Fibroblast of gingiva (primary cell): ENCODE measurements at regions not wholly inside any gene's neighbourhood (a gene's known extent, or its start where the extent isn't known, plus 50 kb on each side); places are given as distances from the start of the nearest gene placed in this dataset.
"Not testable (repeated sequence)": the region's sequence is repeated elsewhere in the genome, so short reads cannot be mapped to it uniquely, and the experiment has no call there.

ENCODE experiments used
- DNase-seq: peaks from one replicate; pipeline ENCODE4 v3.0.0-alpha.2; 2011; ENCODE audit warnings: low read depth

DNA sequence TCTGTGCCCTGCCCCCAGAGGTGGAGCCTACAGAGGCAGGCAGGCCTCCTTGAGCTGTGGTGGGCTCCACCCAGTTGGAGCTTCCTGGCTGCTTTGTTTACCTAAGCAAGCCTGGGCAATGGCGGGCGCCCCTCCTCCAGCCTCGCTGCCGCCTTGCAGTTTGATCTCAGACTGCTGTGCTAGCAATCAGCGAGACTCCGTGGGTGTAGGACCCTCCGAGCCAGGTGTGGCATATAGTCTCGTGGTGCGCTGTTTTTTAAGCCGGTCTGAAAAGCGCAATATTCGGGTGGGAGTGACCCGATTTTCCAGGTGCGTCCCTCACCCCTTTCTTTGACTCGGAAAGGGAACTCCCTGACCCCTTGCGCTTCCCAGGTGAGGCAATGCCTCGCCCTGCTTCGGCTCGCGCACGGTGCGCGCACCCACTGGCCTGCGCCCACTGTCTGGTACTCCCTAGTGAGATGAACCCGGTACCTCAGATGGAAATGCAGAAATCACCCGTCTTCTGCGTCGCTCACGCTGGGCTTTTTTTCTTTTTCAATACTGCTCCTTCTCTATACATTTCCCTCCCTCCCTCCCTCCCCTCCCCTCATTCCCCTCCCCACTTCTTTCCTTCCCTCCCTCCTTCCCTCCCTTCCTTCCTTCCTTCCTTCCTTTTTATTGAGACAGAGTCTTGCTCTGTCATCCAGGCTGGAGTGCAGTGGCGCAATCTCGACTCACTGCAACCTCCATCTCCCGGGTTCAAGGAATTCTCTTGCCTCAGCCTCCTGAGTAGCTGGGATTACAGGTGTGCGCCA, 197.1 kb upstream of the TBL1XR1 start:
- DNase-seq, result not testable (repeated sequence)

DNA sequence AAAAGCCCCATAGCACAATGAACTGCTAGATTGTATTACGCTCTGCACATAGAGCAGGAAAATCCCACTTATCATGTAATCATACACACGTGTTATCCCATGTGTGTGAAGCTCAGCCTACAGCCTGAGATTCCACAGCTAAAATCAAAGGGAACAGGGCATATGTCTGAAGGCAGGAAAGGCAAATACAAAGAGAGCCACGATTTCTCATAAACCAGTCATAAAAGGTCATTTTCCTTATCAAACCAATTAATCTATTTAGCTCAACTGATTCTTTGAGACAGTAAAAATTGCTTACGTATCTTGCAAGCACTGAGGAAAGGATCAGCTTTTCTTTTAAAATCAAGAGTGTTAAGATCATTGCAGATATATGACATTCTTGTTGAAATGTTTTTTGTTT, 199.5 kb upstream of the TBL1XR1 start:
- no peak for DNase-seq

DNA sequence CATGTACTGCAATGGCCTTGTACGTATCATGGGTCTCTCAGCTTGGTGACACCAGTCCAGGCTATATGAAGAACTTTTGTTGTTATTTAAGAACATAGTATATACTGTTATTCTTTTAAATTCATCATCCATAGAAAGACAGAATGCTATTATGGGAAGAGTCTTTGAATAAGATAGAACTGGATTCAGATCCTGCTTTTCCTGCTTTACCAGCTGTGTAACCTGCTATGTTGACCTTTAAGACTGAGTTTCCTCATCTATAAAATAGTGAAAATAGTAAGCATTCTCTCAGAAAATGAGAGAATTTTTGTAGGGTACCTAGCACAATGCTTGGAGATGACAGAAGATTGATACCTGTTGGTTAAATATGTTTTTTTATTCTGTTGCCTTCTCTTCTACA, 204.1 kb upstream of the TBL1XR1 start:
- no peak for DNase-seq

DNA sequence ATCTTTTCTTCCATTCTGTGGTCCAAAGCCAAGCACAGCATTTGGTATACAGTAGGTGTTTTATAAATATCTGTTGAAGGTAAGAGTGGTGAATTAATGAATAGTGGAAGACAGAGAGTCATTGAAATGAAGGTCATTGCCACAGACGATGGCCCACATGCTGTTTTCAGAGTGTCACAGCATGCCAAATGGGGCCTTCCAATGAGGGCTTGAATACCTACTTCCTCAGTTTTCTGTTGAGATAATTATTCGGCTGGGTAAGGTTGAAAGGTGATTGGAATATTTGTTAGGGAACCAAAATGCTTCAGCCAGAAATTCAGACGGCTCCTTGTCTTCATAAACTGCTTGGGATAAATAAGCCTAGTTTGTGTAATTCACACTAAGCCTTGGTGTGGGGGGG, 205.3 kb upstream of the TBL1XR1 start:
- no peak for DNase-seq

DNA sequence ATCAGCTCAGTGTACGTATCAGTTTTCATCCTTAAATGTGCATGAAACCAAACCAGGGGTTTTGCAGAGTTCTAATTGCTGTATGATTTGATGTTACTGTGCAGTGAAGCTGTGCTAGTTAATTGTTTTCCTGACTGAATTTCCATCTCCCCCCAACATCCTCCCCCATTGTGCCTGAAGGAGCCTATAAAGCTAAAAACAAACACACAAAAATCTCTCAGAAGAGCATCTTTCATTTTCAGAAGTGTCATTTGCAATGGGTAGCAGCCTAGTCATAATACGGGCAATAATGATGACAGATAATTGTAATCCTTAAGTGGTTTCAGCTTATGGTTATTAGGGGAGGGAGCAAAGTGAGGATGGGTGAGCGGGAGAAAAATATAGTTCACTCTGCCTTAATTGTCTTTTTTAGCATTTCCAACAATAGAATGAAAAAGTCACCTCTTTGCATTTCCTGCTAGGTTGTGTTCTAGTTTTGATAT, 207.9 kb upstream of the TBL1XR1 start:
- DNase-seq, result no peak

DNA sequence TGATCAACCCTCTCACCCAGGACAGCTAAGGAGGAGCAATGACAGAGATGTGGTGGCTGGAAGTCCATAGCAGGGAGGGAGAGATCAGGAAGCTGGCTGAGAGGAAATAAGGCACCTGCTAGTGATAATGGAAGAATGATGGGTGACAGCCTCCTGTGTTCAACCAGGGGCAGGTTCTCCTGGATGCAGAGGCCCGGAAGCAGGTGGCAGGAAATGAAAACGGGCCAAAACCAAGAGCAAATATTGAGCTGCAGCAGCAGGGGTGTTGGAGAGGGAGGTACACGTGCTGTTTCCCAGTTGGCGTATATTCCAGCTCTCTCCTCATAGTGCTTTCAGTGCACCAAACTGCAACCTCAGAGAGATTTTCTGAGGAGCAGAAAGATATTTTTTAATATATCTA, 213.4 kb upstream of the TBL1XR1 start:
- no peak for DNase-seq

DNA sequence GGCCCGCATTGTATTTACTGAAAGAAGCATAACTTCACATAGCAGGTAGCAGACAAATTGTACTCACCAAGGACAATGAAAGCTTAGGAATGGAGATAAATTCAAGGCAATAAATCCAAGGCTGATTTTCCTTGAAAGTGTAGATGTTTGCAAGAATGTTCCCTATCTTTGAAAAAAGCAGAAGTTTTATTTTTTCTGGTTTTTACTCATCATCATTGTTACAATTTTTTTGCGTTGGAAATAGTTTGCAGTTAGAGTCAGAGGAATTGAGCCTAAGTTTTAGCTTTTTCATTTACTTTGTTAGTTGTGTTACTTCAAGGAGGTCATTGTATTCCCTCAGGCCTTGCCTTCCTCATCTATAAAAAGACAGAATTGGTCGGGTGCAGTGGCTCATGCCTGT, 213.9 kb upstream of the TBL1XR1 start:
- no peak for DNase-seq

DNA sequence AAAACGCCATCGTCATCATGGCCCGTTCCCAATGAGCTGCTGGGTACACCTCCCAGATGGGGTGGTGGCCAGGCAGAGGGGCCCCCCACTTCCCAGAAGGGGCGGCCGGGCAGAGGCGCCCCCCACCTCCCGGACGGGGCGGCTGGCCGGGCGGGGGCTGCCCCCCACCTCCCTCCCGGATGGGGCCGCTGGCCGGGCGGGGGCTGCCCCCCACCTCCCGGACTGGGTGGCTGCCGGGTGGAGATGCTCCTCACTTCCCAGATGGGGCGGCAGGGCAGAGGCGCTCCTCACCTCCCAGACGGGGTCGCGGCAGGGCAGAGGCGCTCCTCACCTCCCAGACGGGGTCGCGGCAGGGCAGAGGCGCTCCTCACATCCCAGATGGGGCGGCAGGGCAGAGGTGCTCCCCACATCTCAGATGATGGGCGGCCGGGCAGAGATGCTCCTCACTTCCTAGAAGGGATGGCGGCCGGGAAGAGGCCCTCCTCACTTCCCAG, 215.4 kb upstream of the TBL1XR1 start:
- not testable (repeated sequence) for DNase-seq

DNA sequence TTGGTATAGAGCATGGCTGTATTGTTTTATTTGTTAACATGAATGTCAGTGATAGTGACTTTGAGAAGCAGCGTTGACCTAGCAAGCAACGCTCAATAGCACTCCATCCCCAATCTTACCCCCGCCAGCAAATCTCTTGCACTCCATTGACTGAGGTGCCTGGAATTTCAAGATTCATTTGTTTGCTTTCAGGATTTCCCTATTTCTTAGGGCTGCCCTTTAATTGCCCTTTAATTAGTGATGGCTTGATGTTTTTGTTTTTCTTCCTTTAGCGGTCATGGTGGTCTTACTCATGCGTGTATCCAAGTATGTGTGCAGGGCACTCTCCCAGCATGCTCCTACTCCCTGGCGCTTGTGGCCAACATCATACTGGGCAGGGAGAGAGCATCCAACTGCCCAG, 216.8 kb upstream of the TBL1XR1 start:
- DNase-seq, result no peak

DNA sequence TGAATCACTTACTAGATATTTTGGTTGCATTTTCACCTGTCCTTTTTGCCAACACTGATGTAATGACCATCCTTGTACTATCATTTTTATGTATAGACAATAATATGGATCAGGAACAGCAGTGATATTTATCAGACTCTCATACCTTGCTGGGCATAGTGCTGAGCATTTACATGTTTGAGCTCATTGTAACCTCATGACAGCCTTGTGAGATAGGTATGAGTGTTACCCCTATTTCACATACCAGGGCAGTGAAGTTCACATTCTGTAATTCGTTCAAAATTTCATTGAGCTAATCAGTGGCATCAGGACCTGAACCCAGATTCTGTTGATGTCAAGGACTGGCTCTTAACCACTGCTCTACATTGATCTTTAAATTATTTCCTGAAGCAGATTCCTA, 221.5 kb upstream of the TBL1XR1 start:
- DNase-seq, result no peak

DNA sequence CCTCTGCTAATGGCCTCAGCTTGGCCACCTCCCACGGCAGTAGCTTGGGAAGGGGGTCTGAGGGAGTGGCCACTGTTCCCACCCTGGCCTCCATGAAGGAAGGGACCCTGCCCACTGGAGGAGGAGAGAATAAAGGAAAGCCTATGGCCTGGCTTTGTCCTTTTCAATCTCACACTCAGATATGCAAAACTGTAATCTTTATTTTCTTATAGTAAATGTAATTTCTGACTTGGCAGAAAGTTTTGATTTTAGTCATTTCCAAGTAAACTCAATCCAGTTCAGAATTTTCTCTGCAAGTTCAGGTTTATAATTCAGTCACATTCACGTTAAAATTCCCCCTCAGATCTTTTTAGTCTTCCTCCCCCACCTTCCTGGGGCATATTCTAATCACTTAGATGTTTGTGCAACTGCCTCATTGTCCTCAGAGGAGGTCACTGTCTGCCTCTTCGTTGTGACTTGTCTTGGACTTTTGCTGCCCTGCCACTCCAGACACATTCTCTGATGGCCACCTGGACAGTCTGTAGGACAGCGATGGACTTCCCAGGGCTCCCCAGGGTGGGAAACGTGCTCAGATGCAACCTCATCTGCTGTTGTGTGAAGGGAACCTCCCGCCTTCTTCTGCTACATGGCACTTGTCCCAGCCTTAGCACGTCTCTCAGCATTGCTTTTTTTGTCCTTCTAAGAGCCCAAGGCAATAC, 222.8 kb upstream of the TBL1XR1 start:
- no peak for DNase-seq

DNA sequence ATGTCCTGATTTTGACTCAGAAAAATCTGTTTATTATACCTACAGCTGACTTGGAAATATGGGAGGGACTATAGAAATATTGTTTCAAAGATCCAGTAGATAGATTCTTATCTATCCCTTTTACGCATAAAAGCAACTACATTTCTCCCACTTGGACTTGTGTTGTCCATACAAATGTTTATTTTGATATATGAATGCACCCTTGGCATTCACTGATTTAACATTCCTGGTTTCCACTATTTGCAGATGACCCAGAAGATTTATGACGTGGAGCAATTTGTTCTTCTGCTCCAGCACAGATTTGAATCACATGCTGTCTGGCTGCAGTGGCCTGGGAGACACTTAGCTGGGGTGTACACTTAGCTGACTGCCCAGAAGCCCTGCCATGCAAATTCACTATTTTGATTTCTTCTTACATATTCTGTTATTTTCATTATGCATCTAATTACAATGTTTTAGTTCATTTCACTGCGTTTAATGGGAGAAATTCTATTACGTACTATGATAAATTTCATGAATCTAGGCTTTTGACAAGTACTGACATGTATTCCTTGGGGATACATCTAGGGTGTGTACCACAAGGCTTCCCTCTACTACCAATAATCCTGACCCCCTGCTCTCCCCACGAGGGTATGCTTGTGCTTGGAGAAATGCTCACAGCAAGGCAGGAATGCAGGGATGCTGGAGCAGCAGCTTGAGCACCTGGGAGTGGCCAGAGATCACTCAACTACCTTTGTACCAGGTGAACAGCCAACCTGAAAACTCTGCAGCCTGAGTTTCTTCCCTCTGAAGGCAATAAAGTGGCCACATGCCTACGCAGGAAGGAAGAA, 223.6 kb upstream of the TBL1XR1 start:
- peak; percentile 90 for DNase-seq

DNA sequence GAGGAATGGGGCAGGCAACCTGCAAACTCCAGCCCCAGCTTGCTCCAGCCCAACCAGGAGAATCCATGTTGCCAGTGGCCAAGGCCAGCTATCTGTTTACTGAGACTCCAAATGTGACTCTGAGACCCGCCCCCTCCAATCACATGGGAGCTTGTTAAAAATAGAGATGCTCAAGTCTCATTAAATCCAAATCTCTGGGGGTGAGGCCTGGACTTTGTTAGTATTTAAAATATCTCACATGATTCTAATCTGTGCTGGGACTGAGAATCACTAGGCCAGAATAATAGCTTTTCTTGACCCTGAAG, 224.2 kb upstream of the TBL1XR1 start:
- peak; percentile 42 for DNase-seq

DNA sequence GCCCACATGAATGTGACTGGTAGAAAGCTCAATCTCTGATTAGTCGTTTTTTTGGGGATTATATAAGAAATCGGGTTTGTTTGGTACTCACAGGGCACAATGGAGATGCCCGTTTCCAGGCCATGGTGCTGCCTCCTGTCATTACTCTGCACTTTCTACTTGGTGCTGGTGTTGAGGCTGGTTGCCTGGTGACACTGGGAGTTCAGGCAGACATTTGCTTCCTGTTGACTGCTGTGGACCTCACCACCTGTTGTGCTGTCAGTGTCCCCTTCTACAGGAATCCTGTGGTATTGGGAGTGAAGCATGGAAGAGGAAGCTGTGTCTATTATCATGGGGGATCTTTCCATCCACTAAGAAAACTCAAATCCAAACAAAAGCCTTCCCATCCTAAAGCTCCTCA, 227.2 kb upstream of the TBL1XR1 start:
- DNase-seq, result no peak

DNA sequence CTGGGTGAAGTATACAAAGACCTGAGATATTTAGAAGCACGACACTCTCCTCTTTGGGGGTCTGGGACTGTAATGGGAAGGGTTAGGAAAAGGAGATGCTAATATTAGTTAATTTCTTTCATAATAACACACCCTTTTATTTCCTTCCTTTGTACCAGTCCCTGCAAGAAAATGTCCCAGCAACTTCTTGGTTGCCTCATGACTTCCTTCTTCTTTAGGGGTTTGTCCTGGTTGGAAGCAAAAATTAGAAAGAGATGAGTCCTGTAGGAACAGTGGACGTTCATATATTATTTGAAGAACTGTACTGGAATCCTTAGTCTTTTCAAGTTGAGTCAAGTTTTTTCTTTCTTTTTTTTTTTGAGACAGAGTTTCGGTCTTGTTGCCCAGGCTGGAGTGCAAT, 227.8 kb upstream of the TBL1XR1 start:
- no peak for DNase-seq

DNA sequence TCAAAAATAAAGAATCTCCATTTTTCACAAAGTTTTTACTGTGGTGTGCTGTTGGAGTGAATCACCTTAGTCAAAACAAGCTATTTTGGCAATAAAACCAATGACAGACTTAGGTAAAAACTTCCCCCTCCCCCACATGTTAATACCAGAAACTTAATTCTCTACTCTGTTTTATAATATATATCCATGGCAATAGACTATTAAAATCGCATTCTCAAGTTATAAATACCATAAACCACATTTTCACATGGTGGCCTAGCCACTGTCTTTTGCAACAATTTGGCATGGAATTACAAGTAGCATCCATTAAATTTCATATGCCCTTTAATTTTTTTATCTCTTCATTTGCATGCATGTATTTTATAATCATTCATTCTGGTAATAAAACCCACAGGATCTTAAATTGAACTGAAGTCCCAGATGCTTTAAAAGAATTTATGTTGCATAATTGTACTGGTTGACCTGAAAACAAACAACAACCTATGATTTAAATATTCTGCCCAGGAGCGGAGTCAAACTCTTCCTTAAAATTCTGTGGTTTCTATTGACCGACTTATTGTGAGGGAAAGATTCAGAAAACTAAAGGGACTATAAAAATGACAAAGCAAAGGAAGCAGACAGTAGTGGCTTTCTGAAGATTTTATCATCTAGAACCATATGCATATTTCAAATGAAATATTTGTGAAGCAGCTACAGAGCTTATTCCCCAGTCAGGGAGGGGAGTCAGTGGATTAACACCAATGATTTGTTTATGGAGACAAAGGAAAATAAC, 229.0 kb upstream of the TBL1XR1 start:
- peak; percentile 78 for DNase-seq

DNA sequence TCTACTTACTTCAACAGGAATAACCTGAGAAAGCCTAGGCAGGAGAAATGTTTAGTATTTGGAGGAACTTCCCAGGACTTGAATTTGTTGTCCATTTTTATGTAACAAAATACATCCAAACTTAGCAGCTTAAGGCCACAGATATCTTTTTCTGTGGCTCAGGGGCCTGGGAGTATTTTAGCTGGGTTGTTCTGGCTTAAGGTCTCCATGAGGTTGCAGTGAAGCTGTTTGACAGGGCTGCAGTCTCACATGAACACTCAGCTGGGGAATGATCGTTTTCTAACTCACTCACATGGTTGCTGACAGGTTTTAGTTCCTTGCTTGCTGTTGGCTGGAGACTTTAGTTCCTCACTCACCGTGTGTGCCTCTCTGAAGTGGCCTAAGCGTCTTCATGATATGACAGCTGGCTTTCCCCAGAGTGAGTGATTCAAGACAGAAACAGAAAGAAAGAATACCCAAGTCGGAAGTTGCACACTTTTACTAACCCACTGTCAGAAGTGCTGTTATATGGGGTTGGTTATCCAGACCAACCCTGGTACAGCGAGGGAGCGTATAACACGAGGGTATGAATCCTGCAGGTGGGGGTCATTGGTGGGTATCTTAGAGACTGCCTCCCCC, 229.7 kb upstream of the TBL1XR1 start:
- no peak for DNase-seq

DNA sequence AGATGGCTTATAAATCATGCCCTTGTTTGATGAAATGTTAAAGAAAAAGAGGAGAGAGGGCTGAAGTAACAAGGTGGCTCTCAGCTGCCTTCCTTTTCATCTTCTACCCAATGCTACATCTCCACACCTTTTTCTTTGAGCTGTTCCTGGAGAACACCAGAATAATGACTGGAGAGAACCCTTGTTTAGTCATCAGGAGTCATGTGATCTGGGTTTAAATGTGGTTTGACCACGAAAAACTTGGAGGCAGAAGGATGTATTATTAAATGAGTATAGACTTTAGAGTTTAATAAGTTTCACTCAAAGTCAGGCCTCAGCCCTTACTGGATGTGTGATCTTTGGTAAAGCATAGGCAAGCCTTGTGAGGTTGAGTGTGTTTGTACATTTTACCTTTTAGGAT, 230.3 kb upstream of the TBL1XR1 start:
- DNase-seq, result no peak

DNA sequence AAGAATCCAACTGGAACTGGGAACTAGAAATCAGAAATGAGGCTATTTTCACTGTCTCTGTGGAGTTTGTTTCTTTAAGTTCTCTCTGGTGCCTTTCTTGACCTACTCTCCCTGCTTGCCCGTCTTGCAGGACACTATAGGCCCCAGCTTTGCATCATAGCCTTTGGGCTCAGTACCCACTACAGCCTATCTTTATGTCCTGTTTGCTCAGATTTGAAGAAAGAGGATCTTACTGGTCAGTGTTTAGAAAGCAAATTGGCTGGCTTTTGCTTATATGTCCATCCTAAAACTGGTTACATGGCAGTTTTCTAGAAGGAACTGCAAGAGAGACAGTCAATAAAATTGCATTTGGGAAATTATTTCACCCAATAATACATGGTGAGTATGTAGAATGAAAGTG, 231.8 kb upstream of the TBL1XR1 start:
- no peak for DNase-seq

DNA sequence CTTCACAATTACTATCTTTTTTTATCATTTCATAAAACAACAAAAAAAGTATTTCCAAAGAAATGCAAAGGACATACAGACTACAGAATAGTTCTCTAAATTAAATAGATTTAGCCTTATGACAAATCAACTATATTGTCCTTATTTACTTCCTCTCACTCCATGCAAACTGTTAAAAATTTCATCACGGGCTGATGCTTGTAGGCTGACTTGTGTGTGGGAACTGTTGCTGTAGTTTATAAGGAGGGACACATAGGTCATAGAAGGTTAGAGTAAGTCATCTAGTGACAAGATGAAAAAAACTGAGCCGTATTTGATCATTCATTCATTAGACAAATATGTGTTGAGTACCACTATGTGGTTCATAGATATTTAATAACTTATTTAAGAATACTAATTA, 232.5 kb upstream of the TBL1XR1 start:
- no peak for DNase-seq

DNA sequence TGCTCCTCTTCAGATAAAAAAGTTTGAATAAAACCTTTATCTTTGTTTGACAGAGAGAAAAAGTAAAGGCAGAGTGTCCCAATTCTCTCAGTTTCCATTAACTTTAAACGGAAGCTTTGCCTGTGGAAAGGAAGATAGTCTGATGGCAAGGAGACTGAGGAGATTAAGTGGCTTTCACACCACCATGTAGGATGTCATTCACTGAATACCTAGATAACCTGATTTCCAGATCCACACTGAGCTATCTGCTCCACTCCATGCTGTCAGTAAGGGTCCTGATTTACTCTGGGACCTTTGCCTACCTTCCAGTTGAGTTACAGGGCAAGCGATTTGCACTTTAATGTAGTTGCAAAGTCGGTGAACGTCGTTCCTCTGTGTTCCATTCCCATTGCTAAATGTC, 233.4 kb upstream of the TBL1XR1 start:
- DNase-seq, result no peak
